CD4-positive, alpha-beta T cell treated with Interleukin-2 at 100 ng/mL for 4 hours (primary cell): ENCODE measurements at regions not wholly inside any gene's neighbourhood (a gene's known extent, or its start where the extent isn't known, plus 50 kb on each side); places are given as distances from the start of the nearest gene placed in this dataset.

Source experiments
- DNase-seq: peaks from one replicate; pipeline ENCODE4 v3.0.0-alpha.2; 2020; ENCODE audit warnings: low spot score

GRCh38 chr6:25012657-25013056, 76.9 kb upstream of the RIPOR2 start:
- DNase-seq = no peak

GRCh38 chr6:25013246-25013645, 77.5 kb upstream of the RIPOR2 start:
- DNase-seq = no peak

- no peak for DNase-seq
These were observed 78.6 kb upstream of the RIPOR2 start for GRCh38 chr6:25014369-25014768.

- DNase-seq = peak; percentile 85
These were observed 79.2 kb upstream of the RIPOR2 start for GRCh38 chr6:25014791-25015560.

GRCh38 chr6:25016014-25016720, 80.4 kb upstream of the RIPOR2 start:
- no peak for DNase-seq

- DNase-seq = no peak
These were observed 81.7 kb upstream of the RIPOR2 start for GRCh38 chr6:25017486-25017885.

GRCh38 chr6:25017932-25018567, 82.3 kb upstream of the RIPOR2 start:
- DNase-seq = peak; percentile 89

- no peak for DNase-seq
These were observed 82.8 kb upstream of the RIPOR2 start for GRCh38 chr6:25018568-25018954.

GRCh38 chr6:25022140-25022553, 86.4 kb upstream of the RIPOR2 start:
- no peak for DNase-seq

GRCh38 chr6:25023781-25024180, 88.0 kb upstream of the RIPOR2 start:
- DNase-seq = no peak

- DNase-seq = no peak
These were observed 89.1 kb upstream of the RIPOR2 start for GRCh38 chr6:25024821-25025220.

GRCh38 chr6:25025248-25025918, 89.6 kb upstream of the RIPOR2 start:
- DNase-seq = no peak

GRCh38 chr6:25025919-25026301, 90.2 kb upstream of the RIPOR2 start:
- peak; percentile 57 for DNase-seq

- no peak for DNase-seq
These were observed 91.0 kb upstream of the RIPOR2 start for GRCh38 chr6:25026723-25027122.

- peak; percentile 86 for DNase-seq
These were observed 91.6 kb upstream of the RIPOR2 start for GRCh38 chr6:25027221-25027916.

GRCh38 chr6:25028328-25028727, 92.6 kb upstream of the RIPOR2 start:
- DNase-seq = no peak

- DNase-seq = no peak
These were observed 97.2 kb upstream of the RIPOR2 start for GRCh38 chr6:25032934-25033333.

GRCh38 chr6:25034431-25034921, 98.7 kb upstream of the RIPOR2 start:
- DNase-seq = no peak

GRCh38 chr6:25035174-25035511, 99.4 kb upstream of the RIPOR2 start:
- DNase-seq = no peak

GRCh38 chr6:25035512-25036435, 100.0 kb upstream of the RIPOR2 start:
- DNase-seq = peak; percentile 40

- no peak for DNase-seq
These were observed 100.7 kb upstream of the RIPOR2 start for GRCh38 chr6:25036461-25036860.
